ENCODE measurements at regions not wholly inside any gene's neighbourhood (a gene's known extent, or its start where the extent isn't known, plus 50 kb on each side); places are given as distances from the start of the nearest gene placed in this dataset.
"Not testable (repeated sequence)": the region's sequence is repeated elsewhere in the genome, so short reads cannot be mapped to it uniquely, and the experiment has no call there.

- intact Hi-C loops (cut with DNase I): no loop called here
- no peaks in the 10 kb centered on the region for H3K9me3 ChIP-seq
- TF ChIP-seq CTCF (IDR thresholded peaks at IDR 0.05): no peak
- no peak for TF ChIP-seq POLR2A (IDR thresholded peaks at IDR 0.05)
- DNase-seq: no peak
- 56 to 57% methylated on average over 1 of the region's 1 CpG for WGBS, 2 donors
- H3K4me3 ChIP-seq (replicated peaks in 1 of 3): no peak overlapping the region
- no peaks in the 10 kb centered on the region for H3K27me3 ChIP-seq
- H3K27ac ChIP-seq: no peak overlapping the region
- no peaks in the 10 kb centered on the region for H3K36me3 ChIP-seq
- H3K4me1 ChIP-seq: peaks cover 6% of the 10 kb centered on the region in 2 donors
Measured at GRCh38 chr4:141560056-141560455, 76.3 kb upstream of the IL15 start.

DNA sequence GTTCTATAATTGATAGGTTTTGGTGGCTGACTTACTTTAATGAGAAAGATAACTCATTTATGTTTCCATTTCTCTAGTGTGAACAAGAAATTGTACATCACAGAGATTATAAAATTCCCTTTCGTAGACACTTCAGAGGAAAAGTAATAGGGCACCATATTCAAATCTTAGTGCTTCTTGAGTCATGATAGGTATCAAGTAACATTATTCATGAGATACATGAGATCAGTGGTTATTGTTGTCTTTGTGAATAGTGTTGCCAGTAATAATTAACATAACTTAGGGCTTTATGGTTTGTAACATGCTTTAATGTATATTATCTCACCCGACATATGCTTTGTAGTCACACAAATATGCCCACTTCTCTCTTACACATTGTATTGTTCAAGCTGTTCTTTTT is 73.7 kb upstream of the IL15 start:
- H3K27me3 ChIP-seq: no peaks in the 10 kb centered on the region
- H3K4me1 ChIP-seq: peaks cover 18 to 23% of the 10 kb centered on the region in 2 donors
- no peak for TF ChIP-seq POLR2A (IDR thresholded peaks at IDR 0.05)
- TF ChIP-seq CTCF (IDR thresholded peaks at IDR 0.05): no peak
- no peak overlapping the region for H3K4me3 ChIP-seq (replicated peaks in 1 of 3)
- DNase-seq: no peak
- no peaks in the 10 kb centered on the region for H3K9me3 ChIP-seq
- WGBS, 2 donors: 95 to 98% methylated on average over 2 of the region's 2 CpGs
- intact Hi-C loops (cut with DNase I): no loop called here
- no peaks in the 10 kb centered on the region for H3K36me3 ChIP-seq
- H3K27ac ChIP-seq: no peak overlapping the region

DNA sequence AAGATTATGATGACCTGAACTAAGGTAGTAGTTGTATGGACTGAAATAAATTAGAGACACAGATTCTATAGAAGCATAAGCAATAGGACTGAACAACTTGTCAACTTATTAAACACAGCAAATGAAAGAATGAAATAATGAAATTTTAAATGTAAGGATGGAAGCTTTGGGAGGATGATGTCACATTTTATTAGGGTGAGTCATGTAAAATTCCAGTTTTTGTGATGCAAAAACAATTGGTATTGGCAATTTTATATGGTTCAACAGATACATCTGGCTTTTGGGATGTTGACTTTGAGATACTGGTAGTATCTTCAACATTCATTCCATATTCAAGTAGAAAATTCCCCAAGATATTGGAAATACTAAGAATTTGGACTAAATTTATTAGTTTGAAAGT is 72.7 kb upstream of the IL15 start:
- no peaks in the 10 kb centered on the region for H3K9me3 ChIP-seq
- TF ChIP-seq CTCF (IDR thresholded peaks at IDR 0.05) (no peak), POLR2A (IDR thresholded peaks at IDR 0.05) (no peak)
- H3K4me1 ChIP-seq: peaks cover 18 to 24% of the 10 kb centered on the region in 2 donors
- DNase-seq: no peak
- no peak overlapping the region for H3K4me3 ChIP-seq (replicated peaks in 1 of 3)
- intact Hi-C loops (cut with DNase I): no loop called here
- no peaks in the 10 kb centered on the region for H3K27me3 ChIP-seq
- H3K36me3 ChIP-seq: no peaks in the 10 kb centered on the region
- H3K27ac ChIP-seq: no peak overlapping the region

DNA sequence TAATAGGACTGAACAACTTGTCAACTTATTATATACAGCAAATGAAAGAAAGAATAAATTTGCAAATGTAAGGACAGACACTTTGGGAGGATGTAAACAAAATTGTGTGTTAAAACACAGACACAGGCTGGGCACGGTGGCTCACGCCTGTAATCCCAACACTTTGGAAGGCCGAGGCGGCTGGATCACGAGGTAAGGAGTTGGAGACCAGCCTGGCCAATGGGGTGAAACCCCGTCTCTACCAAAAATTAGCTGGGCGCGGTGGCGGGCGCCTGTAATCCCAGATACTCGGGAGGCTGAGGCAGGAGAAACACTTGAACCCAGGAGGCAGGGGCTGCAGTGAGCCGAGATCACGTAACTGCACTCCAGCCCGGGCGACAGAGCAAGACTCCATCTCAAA is 71.4 kb upstream of the IL15 start:
- H3K4me1 ChIP-seq: peaks cover 18 to 24% of the 10 kb centered on the region in 2 donors
- H3K9me3 ChIP-seq; intact Hi-C loops (cut with DNase I); H3K36me3 ChIP-seq; H3K4me3 ChIP-seq (replicated peaks in 1 of 3); H3K27me3 ChIP-seq: not testable (repeated sequence)
- peak; percentile 43 to 51 for DNase-seq
- H3K27ac ChIP-seq: peak overlapping the region; percentile 54 to 77 (median 66)
- WGBS, 2 donors: 57 to 68% methylated on average over 15 of the region's 15 CpGs

DNA sequence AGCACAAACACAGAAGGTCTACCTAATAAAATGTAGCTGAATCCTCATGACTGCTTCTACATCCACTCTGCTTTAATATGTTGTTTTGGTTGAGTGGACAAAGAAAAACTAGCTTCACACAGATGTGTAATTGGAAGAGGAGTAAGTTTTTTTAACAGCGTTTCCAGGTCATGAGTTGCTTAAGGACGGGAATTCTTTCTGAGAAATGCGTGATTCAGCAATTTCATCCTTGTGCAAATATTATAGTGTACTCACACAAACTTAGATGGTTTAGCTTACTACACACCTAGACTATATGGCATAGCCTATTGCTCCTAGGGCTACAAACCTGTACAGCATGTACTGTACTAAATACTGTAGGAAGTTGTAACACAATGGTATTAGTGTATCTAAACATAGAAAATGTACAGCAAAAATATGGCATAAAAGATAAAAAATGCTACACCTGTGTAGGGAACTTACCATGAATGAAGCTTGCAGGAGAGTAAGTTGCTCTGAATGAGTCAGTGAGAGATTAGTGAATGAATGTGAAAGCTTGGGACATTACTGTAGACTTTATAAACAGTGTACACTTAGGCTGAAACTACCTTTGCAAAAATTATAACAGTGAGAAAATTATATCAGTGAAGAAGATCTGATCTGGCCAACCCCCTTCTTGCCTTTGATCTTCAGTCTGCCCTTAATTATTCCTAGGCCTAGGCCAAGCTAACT is 70.8 kb upstream of the IL15 start:
- Histone ChIP-seq H3K27ac (peak overlapping the region; percentile 54 to 78 (median 77)), H3K9me3 (no peaks in the 10 kb centered on the region), H3K4me1 (peaks cover 18 to 24% of the 10 kb centered on the region in 2 donors), H3K36me3 (no peaks in the 10 kb centered on the region), H3K4me3 (replicated peaks in 1 of 3) (no peak overlapping the region), H3K27me3 (no peaks in the 10 kb centered on the region)
- no peak for TF ChIP-seq CTCF (IDR thresholded peaks at IDR 0.05)
- no peak for TF ChIP-seq POLR2A (IDR thresholded peaks at IDR 0.05)
- DNase-seq: no peak
- intact Hi-C loops (cut with DNase I): no loop called here
- 23 to 42% methylated on average over 3 of the region's 3 CpGs for WGBS, 2 donors

All from thyroid gland (tissue), 4 donors.